Smooth muscle cell (in vitro differentiated cells): ENCODE measurements at regions not wholly inside any gene's neighbourhood (a gene's known extent, or its start where the extent isn't known, plus 50 kb on each side); places are given as distances from the start of the nearest gene placed in this dataset.

Experiments
- DNase-seq: peaks from one replicate; lab custom pipeline; 2025; ENCODE audit not compliant: unreplicated experiment; lab: John Stamatoyannopoulos, UW
- H2AFZ ChIP-seq: fragments of 200-600 bp; sonication (generic); 2 replicates; pipeline ENCODE4 v1.6.0; 2016; ENCODE audit warnings: antibody characterized with exemption, low read depth, mild to moderate bottlenecking
- H3F3A ChIP-seq: fragments of 200-600 bp; sonication (generic); 2 replicates; pipeline ENCODE4 v1.6.0; 2017; ENCODE audit warnings: antibody characterized with exemption, low read depth
- H3K27ac ChIP-seq: fragments of 200-600 bp; sonication (generic); 2 replicates; pipeline ENCODE4 v1.5.1; 2016; ENCODE audit warnings: low read depth, mild to moderate bottlenecking
- H3K27me3 ChIP-seq: fragments of 200-600 bp; sonication (generic); 2 replicates; pipeline ENCODE4 v1.6.1; 2016; ENCODE audit warnings: low read depth, mild to moderate bottlenecking
- H3K36me3 ChIP-seq: fragments of 200-600 bp; sonication (generic); 2 replicates; pipeline ENCODE4 v1.5.1; 2016; ENCODE audit warnings: low read depth
- H3K4me1 ChIP-seq: fragments of 200-600 bp; sonication (generic); 2 replicates; pipeline ENCODE4 v1.5.1; 2016; ENCODE audit warnings: low read depth
- H3K4me2 ChIP-seq: fragments of 200-600 bp; sonication (generic); 2 replicates; pipeline ENCODE4 v1.6.0; 2016; ENCODE audit warnings: mild to moderate bottlenecking
- H3K4me3 ChIP-seq: fragments of 200-600 bp; sonication (generic); 2 replicates; pipeline ENCODE4 v1.5.1; 2016; ENCODE audit warnings: mild to moderate bottlenecking
- H3K79me2 ChIP-seq: fragments of 200-600 bp; sonication (generic); 2 replicates; pipeline ENCODE4 v1.6.0; 2016; ENCODE audit warnings: low read depth, mild to moderate bottlenecking
- H3K9ac ChIP-seq: fragments of 200-600 bp; sonication (generic); 2 replicates; pipeline ENCODE4 v1.6.0; 2016; ENCODE audit warnings: low read depth
- H3K9me3 ChIP-seq: fragments of 200-600 bp; sonication (generic); replicated peaks from 2 replicates; pipeline ENCODE4 v1.5.1; 2016; ENCODE audit warnings: low read depth
- H4K20me1 ChIP-seq: fragments of 200-600 bp; sonication (generic); 2 replicates; pipeline ENCODE4 v1.6.0; 2016; ENCODE audit warnings: low read depth
- WGBS: methylation state at CpG from one replicate; pipeline ENCODE4 v1.1.7; 2016; ENCODE audit warnings: low lambda C conversion rate; 5-methylcytosine and 5-hydroxymethylcytosine counted together
- TF ChIP-seq, protein P1 (sequence below): fragments of 200-600 bp; sonication (generic); IDR thresholded peaks from 2 replicates; pipeline ENCODE4 v1.5.1; 2017; ENCODE audit warnings: borderline replicate concordance, mild to moderate bottlenecking, antibody characterized with exemption; ENCODE audit not compliant: insufficient read depth, poor library complexity, severe bottlenecking

DNA sequence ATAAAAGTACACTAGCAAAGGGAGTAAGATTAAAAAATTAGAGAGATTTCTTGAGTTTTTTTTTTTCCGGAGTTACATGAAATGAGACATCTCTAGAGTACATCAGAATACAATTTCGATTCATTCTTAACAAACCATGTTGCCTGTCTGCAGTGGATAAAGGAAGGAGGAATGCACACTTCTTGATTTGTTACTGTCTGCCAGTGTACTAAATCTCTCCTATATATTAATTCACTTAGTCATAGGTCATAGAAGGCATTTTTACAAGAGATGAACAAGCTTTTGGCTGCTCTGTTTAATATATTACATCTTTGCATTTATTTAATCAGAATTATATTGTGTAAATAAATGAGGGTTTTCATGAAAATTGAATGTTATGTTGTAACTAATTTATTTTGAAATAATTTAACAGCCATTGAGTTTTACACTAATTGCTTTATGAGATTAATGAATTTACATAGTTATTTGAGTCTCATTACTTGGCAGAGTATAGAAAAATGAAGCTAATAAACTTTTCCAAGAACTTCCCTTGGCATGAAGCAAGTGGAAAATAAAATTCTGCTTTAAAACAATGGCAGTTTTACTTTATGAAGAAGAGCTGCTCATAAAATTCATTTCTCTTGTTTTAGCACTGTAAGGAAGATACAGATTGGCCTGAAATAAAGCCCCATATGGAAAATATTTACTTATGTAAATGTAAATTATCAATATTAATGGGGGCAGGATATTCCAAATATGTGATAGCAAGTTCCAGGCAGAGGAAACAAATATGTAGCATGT, 1284.7 kb downstream of the BRINP3 start:
- Histone ChIP-seq H4K20me1 (no peaks in the 10 kb centered on the region), H3K4me1 (no peaks in the 10 kb centered on the region), H3K36me3 (no peaks in the 10 kb centered on the region), H3K9me3 (no peaks in the 10 kb centered on the region), H3K27ac (no peak overlapping the region), H3K79me2 (no peaks in the 10 kb centered on the region), H3K4me3 (no peak overlapping the region), H3K27me3 (no peaks in the 10 kb centered on the region), H3F3A (no peaks in the 10 kb centered on the region), H2AFZ (no peak overlapping the region), H3K9ac (no peak overlapping the region), H3K4me2 (no peak overlapping the region)
- TF ChIP-seq, protein P1, sequence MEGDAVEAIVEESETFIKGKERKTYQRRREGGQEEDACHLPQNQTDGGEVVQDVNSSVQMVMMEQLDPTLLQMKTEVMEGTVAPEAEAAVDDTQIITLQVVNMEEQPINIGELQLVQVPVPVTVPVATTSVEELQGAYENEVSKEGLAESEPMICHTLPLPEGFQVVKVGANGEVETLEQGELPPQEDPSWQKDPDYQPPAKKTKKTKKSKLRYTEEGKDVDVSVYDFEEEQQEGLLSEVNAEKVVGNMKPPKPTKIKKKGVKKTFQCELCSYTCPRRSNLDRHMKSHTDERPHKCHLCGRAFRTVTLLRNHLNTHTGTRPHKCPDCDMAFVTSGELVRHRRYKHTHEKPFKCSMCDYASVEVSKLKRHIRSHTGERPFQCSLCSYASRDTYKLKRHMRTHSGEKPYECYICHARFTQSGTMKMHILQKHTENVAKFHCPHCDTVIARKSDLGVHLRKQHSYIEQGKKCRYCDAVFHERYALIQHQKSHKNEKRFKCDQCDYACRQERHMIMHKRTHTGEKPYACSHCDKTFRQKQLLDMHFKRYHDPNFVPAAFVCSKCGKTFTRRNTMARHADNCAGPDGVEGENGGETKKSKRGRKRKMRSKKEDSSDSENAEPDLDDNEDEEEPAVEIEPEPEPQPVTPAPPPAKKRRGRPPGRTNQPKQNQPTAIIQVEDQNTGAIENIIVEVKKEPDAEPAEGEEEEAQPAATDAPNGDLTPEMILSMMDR: no peak
- 83% methylated on average over 2 of the region's 2 CpGs for WGBS
- no peak for DNase-seq

GRCh38 chr1:189205863-189206262, 1271.8 kb downstream of the BRINP3 start:
- 75% methylated on average over 2 of the region's 2 CpGs for WGBS
- Histone ChIP-seq H3K9ac (no peak overlapping the region), H2AFZ (no peak overlapping the region), H3K4me1 (no peaks in the 10 kb centered on the region), H3K4me3 (no peak overlapping the region), H3K9me3 (no peaks in the 10 kb centered on the region), H3K36me3 (no peaks in the 10 kb centered on the region), H3F3A (no peaks in the 10 kb centered on the region), H3K4me2 (no peak overlapping the region), H4K20me1 (no peaks in the 10 kb centered on the region), H3K27ac (no peak overlapping the region), H3K79me2 (no peaks in the 10 kb centered on the region), H3K27me3 (no peaks in the 10 kb centered on the region)
- no peak for DNase-seq
- TF ChIP-seq, protein P1: no peak

- no peaks in the 10 kb centered on the region for H3K9me3 ChIP-seq
- no peak for DNase-seq
- H4K20me1 ChIP-seq: no peaks in the 10 kb centered on the region
- H3K36me3 ChIP-seq: no peaks in the 10 kb centered on the region
- H2AFZ ChIP-seq: no peak overlapping the region
- H3K4me1 ChIP-seq: no peaks in the 10 kb centered on the region
- no peaks in the 10 kb centered on the region for H3F3A ChIP-seq
- H3K79me2 ChIP-seq: no peaks in the 10 kb centered on the region
- H3K9ac ChIP-seq: no peak overlapping the region
- TF ChIP-seq, protein P1: no peak
- H3K4me3 ChIP-seq: no peak overlapping the region
- H3K27ac ChIP-seq: no peak overlapping the region
- no peaks in the 10 kb centered on the region for H3K27me3 ChIP-seq
- no peak overlapping the region for H3K4me2 ChIP-seq
Observed at GRCh38 chr1:189206617-189207016, 1271.0 kb downstream of the BRINP3 start.

DNA sequence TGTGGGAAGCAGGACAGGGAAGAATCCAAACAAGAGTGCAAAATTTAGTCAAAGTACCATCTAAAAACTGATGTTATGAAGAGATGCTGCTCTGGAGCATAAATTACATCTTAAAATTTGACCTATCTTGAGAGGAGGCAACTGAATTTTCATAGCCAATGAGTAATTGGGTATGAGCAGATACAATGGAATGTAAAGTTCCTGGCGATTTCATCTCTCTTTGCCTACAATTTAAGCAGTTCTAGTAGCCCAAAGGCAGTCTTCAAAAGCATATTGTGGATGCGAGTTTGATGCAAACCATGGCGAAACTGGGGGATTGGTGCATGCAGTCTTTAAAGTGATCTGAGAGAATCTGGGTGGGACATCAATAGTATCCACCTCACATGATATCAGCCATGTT, 1265.9 kb downstream of the BRINP3 start:
- Histone ChIP-seq H3K4me2 (no peak overlapping the region), H3K4me1 (no peaks in the 10 kb centered on the region), H3K9ac (no peak overlapping the region), H3K9me3 (no peaks in the 10 kb centered on the region), H3K27me3 (no peaks in the 10 kb centered on the region), H3K27ac (no peak overlapping the region), H3F3A (no peaks in the 10 kb centered on the region), H2AFZ (no peak overlapping the region), H3K36me3 (no peaks in the 10 kb centered on the region), H3K79me2 (no peaks in the 10 kb centered on the region), H3K4me3 (no peak overlapping the region), H4K20me1 (no peaks in the 10 kb centered on the region)
- no peak for DNase-seq
- 76% methylated on average over 3 of the region's 3 CpGs for WGBS
- TF ChIP-seq, protein P1: no peak
